KMS-11 (cell line): ENCODE measurements at regions not wholly inside any gene's neighbourhood (a gene's known extent, or its start where the extent isn't known, plus 50 kb on each side); places are given as distances from the start of the nearest gene placed in this dataset.
"Not testable (repeated sequence)": the region's sequence is repeated elsewhere in the genome, so short reads cannot be mapped to it uniquely, and the experiment has no call there.

Source experiments
- H2AFZ ChIP-seq: fragments of 200-600 bp; sonication (generic); 2 replicates; pipeline ENCODE4 v1.6.1; 2016; ENCODE audit warnings: antibody characterized with exemption, mixed run types, low read depth
- H3K27ac ChIP-seq: fragments of 200-600 bp; sonication (generic); 2 replicates; pipeline ENCODE4 v1.6.1; 2016; ENCODE audit warnings: mild to moderate bottlenecking, mixed run types
- H3K27me3 ChIP-seq: fragments of 200-600 bp; sonication (generic); 2 replicates; pipeline ENCODE4 v1.6.1; 2017; ENCODE audit warnings: mild to moderate bottlenecking, low read depth, mixed run types, moderate library complexity; ENCODE audit not compliant: insufficient read depth
- H3K36me3 ChIP-seq: fragments of 200-600 bp; sonication (generic); 2 replicates; pipeline ENCODE4 v1.6.1; 2017; ENCODE audit warnings: mild to moderate bottlenecking, mixed run types; ENCODE audit not compliant: insufficient read depth
- H3K4me1 ChIP-seq: fragments of 200-600 bp; sonication (generic); 2 replicates; pipeline ENCODE4 v1.6.1; 2016; ENCODE audit warnings: mild to moderate bottlenecking, low read depth, mixed run types; ENCODE audit not compliant: poor library complexity, severe bottlenecking
- H3K4me2 ChIP-seq: fragments of 200-600 bp; sonication (generic); 2 replicates; pipeline ENCODE4 v1.7.0; 2016; ENCODE audit warnings: mild to moderate bottlenecking, mixed run types
- H3K4me3 ChIP-seq: fragments of 200-600 bp; sonication (generic); IDR thresholded peaks from 2 replicates; pipeline ENCODE4 v1.6.1; 2017; ENCODE audit warnings: low read depth, low read length, mixed read lengths; ENCODE audit not compliant: insufficient read depth
- H3K79me2 ChIP-seq: fragments of 200-600 bp; sonication (generic); 2 replicates; pipeline ENCODE4 v1.6.1; 2016; ENCODE audit warnings: low read depth, mixed run types; ENCODE audit not compliant: insufficient read depth
- H3K9ac ChIP-seq: fragments of 200-600 bp; sonication (generic); 2 replicates; pipeline ENCODE4 v1.6.1; 2016; ENCODE audit warnings: mild to moderate bottlenecking, mixed run types
- H4K20me1 ChIP-seq: fragments of 200-600 bp; sonication (generic); 2 replicates; pipeline ENCODE4 v1.6.1; 2016; ENCODE audit warnings: mild to moderate bottlenecking, mixed run types; ENCODE audit not compliant: insufficient read depth
- TF ChIP-seq, protein P1 (sequence below): fragments of 200-600 bp; sonication (generic); conservative IDR thresholded peaks from 2 replicates; pipeline ENCODE4 v1.6.1; 2017; ENCODE audit warnings: low read depth, mild to moderate bottlenecking, antibody characterized with exemption, low read length, moderate library complexity, mixed read lengths

DNA sequence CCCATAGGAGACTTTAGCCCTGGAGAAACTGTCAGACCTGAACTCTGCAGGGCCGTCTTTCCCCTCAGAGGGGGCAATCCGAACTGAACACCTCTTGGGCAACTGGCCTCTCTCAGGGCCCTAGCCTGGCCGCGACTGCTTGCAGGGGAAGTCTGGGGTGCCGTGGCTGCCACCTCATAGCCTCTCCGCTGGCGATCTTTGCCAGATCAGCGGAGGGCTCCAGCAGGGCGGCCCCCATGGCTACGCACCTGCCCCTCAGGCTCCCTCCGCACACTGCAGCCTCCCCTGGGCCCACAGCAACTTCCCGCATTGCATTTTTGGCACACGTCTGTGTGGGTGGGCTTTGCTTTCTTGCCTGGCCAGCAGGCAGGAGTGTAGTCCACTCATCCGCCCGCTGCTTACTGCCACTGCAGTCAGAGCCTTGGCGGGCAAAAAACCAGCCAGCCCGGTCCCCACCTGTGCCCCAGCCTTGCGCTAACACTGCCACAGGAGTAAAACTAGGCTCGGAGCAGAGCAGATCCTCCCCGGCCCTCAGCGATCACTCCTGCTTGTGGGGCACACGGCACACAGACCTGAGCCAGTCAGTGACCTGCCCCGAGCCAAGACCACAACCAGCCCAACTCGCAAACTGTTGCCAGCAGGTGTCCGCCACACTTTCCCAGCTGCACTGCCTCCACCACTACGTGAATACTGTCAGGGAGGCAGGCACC, 266.8 kb upstream of the CBLB start:
- Histone ChIP-seq H3K36me3 (no peaks in the 10 kb centered on the region), H3K4me3 (no peak overlapping the region), H3K27me3 (no peaks in the 10 kb centered on the region), H3K27ac (no peak overlapping the region), H3K4me1 (no peaks in the 10 kb centered on the region), H3K4me2 (no peak overlapping the region), H2AFZ (no peak overlapping the region), H3K9ac (no peak overlapping the region), H4K20me1 (no peaks in the 10 kb centered on the region), H3K79me2 (no peaks in the 10 kb centered on the region)
- TF ChIP-seq, protein P1, sequence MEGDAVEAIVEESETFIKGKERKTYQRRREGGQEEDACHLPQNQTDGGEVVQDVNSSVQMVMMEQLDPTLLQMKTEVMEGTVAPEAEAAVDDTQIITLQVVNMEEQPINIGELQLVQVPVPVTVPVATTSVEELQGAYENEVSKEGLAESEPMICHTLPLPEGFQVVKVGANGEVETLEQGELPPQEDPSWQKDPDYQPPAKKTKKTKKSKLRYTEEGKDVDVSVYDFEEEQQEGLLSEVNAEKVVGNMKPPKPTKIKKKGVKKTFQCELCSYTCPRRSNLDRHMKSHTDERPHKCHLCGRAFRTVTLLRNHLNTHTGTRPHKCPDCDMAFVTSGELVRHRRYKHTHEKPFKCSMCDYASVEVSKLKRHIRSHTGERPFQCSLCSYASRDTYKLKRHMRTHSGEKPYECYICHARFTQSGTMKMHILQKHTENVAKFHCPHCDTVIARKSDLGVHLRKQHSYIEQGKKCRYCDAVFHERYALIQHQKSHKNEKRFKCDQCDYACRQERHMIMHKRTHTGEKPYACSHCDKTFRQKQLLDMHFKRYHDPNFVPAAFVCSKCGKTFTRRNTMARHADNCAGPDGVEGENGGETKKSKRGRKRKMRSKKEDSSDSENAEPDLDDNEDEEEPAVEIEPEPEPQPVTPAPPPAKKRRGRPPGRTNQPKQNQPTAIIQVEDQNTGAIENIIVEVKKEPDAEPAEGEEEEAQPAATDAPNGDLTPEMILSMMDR = no peak

DNA sequence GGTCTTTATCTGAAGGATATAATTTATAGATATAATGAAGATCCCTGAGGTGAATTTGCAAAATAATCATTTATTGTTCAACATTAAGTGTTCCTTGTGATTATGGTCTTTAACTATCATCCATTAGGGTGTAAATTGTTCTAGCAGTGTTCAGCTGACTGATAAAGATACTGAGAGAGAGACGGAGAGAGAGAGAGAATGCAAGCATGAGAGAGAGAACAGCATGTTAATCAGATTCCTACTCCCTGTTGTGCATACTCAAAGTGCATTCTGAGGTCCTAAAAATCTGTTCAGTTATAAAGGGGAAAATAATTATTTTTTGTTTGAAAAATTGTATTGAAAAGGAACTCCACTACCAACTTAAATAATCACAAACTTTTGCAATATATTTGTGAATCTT, 271.0 kb upstream of the CBLB start:
- Histone ChIP-seq H3K27me3 (no peaks in the 10 kb centered on the region), H3K4me2 (no peak overlapping the region), H2AFZ (no peak overlapping the region)

DNA sequence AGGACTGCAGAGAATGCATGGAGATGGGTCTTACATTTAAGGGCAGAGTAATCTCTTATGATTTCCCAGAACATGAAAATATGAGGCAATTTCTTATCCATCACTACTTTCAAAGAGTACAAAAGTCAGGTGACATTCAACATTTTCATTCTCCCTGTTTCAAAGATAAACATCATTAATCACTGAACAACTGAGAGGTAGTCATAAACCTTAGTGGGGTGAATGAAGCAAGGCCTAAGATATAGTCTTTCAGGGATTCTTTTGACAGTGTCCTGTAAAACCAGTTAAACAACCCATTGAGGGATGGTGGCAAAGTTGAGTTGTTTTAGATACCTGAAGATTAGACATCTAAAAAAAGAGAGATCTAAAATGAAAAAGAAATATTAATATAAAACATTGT, 271.6 kb upstream of the CBLB start:
- Histone ChIP-seq H3K27me3 (no peaks in the 10 kb centered on the region), H3K4me3 (no peak overlapping the region), H3K4me2 (no peak overlapping the region), H3K36me3 (no peaks in the 10 kb centered on the region), H2AFZ (no peak overlapping the region), H3K79me2 (no peaks in the 10 kb centered on the region), H3K4me1 (no peaks in the 10 kb centered on the region), H4K20me1 (no peaks in the 10 kb centered on the region), H3K27ac (no peak overlapping the region), H3K9ac (no peak overlapping the region)
- TF ChIP-seq, protein P1 = no peak

More for the DNA sequence above, 271.0 kb upstream of the CBLB start:
- TF ChIP-seq, protein P1 = no peak
- Histone ChIP-seq H4K20me1 (no peaks in the 10 kb centered on the region), H3K9ac (no peak overlapping the region), H3K4me3 (no peak overlapping the region), H3K36me3 (no peaks in the 10 kb centered on the region), H3K4me1 (no peaks in the 10 kb centered on the region), H3K79me2 (no peaks in the 10 kb centered on the region), H3K27ac (no peak overlapping the region)

DNA sequence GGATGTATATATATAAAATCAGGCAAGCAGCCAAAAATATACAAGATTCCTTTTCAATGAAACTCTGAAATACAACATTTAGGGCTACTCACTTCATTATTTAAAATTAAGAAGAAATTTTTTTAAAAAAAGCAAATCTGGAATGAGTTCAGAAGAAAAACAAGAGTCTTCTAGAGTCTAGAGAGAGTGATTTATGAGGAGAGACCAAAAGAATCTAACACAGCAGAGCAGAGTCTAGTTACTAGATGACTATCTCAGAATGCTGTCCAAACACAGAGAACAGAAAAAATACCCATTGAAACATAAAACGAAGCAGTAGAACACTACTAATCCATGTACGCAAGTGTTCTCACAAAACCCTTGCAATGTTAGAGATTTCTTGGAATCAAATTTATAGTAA, 275.2 kb upstream of the CBLB start:
- TF ChIP-seq, protein P1 = no peak
- H4K20me1 ChIP-seq = no peaks in the 10 kb centered on the region
- H3K9ac ChIP-seq = no peak overlapping the region
- H3K4me2 ChIP-seq = no peak overlapping the region
- H3K4me1 ChIP-seq = no peaks in the 10 kb centered on the region
- H3K36me3 ChIP-seq = no peaks in the 10 kb centered on the region
- H3K79me2 ChIP-seq = no peaks in the 10 kb centered on the region
- H3K4me3 ChIP-seq = no peak overlapping the region
- H2AFZ ChIP-seq = no peak overlapping the region
- no peak overlapping the region for H3K27ac ChIP-seq
- no peaks in the 10 kb centered on the region for H3K27me3 ChIP-seq

DNA sequence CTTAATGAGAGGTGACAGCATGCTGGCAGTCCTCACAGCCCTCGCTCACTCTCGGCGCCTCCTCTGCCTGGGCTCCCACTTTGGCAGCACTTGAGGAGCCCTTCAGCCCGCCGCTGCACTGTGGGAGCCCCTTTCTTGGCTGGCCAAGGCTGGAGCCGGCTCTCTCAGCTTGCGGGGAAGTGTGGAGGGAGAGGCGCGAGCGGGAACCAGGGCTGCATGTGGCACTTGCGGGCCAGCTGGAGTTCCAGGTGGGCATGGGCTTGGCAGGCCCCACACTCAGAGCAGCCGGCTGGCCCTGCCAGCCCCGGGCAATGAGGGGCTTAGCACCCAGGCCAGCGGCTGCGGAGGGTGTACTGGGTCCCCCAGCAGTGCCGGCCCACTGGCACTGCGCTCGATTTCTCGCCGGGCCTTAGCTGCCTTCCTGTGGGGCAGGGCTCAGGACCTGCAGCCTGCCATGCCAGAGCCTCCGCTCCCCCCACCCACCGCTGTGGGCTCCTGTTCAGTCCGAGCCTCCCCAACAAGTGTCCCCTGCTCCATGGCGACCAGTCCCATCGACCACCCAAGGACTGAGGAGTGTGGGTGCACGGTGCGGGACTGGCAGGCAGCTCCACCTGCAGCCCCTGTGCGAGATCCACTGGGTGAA, 279.7 kb upstream of the CBLB start:
- H3K79me2 ChIP-seq, H3K9ac ChIP-seq, H4K20me1 ChIP-seq, H3K27me3 ChIP-seq, H3K4me1 ChIP-seq, H3K4me3 ChIP-seq, H3K27ac ChIP-seq, H3K4me2 ChIP-seq, H3K36me3 ChIP-seq, H2AFZ ChIP-seq: not testable (repeated sequence)
